ENCODE measurements at regions not wholly inside any gene's neighbourhood (a gene's known extent, or its start where the extent isn't known, plus 50 kb on each side); places are given as distances from the start of the nearest gene placed in this dataset.

- Histone ChIP-seq H3K4me3 (ENCODE audit: low read length) (no peak overlapping the region), H3K4me1 (ENCODE audit: control insufficient read depth, insufficient read depth, low read length) (peaks cover 2% of the 10 kb centered on the region), H3K36me3 (ENCODE audit: insufficient read depth, low read length) (no peaks in the 10 kb centered on the region), H3K9me3 (replicated peaks; ENCODE audit: low read length) (no peaks in the 10 kb centered on the region), H3K4me2 (ENCODE audit: low read length) (no peak overlapping the region), H3K27me3 (ENCODE audit: control insufficient read depth, insufficient read depth, low read length) (no peaks in the 10 kb centered on the region), H3K9ac (ENCODE audit: low read depth, low read length) (no peak overlapping the region)
Observed at GRCh38 chr1:218558271-218558810, 213.2 kb downstream of the TGFB2 start.

- Histone ChIP-seq H3K9me3 (replicated peaks; ENCODE audit: low read length) (no peaks in the 10 kb centered on the region), H3K9ac (ENCODE audit: low read depth, low read length) (no peak overlapping the region), H3K27me3 (ENCODE audit: control insufficient read depth, insufficient read depth, low read length) (no peaks in the 10 kb centered on the region), H3K4me3 (ENCODE audit: low read length) (no peak overlapping the region), H3K36me3 (ENCODE audit: insufficient read depth, low read length) (no peaks in the 10 kb centered on the region), H3K4me1 (ENCODE audit: control insufficient read depth, insufficient read depth, low read length) (peaks cover 12% of the 10 kb centered on the region), H3K4me2 (ENCODE audit: low read length) (no peak overlapping the region)
Observed at GRCh38 chr1:218565377-218565776, 220.2 kb downstream of the TGFB2 start.

- H3K4me2 ChIP-seq (ENCODE audit: low read length), result peak overlapping the region; percentile 0
- no peaks in the 10 kb centered on the region for H3K9me3 ChIP-seq (replicated peaks; ENCODE audit: low read length)
- H3K9ac ChIP-seq (ENCODE audit: low read depth, low read length), result no peak overlapping the region
- no peak overlapping the region for H3K4me3 ChIP-seq (ENCODE audit: low read length)
- peaks cover 12% of the 10 kb centered on the region for H3K4me1 ChIP-seq (ENCODE audit: control insufficient read depth, insufficient read depth, low read length)
- no peaks in the 10 kb centered on the region for H3K27me3 ChIP-seq (ENCODE audit: control insufficient read depth, insufficient read depth, low read length)
- H3K36me3 ChIP-seq (ENCODE audit: insufficient read depth, low read length), result no peaks in the 10 kb centered on the region
Observed at GRCh38 chr1:218568962-218569550, 223.9 kb downstream of the TGFB2 start.

- no peak overlapping the region for H3K4me3 ChIP-seq (ENCODE audit: low read length)
- H3K9ac ChIP-seq (ENCODE audit: low read depth, low read length), result no peak overlapping the region
- no peaks in the 10 kb centered on the region for H3K27me3 ChIP-seq (ENCODE audit: control insufficient read depth, insufficient read depth, low read length)
- no peaks in the 10 kb centered on the region for H3K9me3 ChIP-seq (replicated peaks; ENCODE audit: low read length)
- H3K4me2 ChIP-seq (ENCODE audit: low read length), result no peak overlapping the region
- H3K4me1 ChIP-seq (ENCODE audit: control insufficient read depth, insufficient read depth, low read length), result peaks cover 12% of the 10 kb centered on the region
- H3K36me3 ChIP-seq (ENCODE audit: insufficient read depth, low read length), result no peaks in the 10 kb centered on the region
Observed at GRCh38 chr1:218570456-218570855, 225.3 kb downstream of the TGFB2 start.

GRCh38 chr1:218571491-218571890 is 226.4 kb downstream of the TGFB2 start:
- H3K4me3 ChIP-seq (ENCODE audit: low read length), result no peak overlapping the region
- H3K9ac ChIP-seq (ENCODE audit: low read depth, low read length), result no peak overlapping the region
- H3K36me3 ChIP-seq (ENCODE audit: insufficient read depth, low read length), result no peaks in the 10 kb centered on the region
- H3K4me2 ChIP-seq (ENCODE audit: low read length), result no peak overlapping the region
- no peaks in the 10 kb centered on the region for H3K9me3 ChIP-seq (replicated peaks; ENCODE audit: low read length)
- H3K4me1 ChIP-seq (ENCODE audit: control insufficient read depth, insufficient read depth, low read length), result peaks cover 12% of the 10 kb centered on the region
- H3K27me3 ChIP-seq (ENCODE audit: control insufficient read depth, insufficient read depth, low read length), result no peaks in the 10 kb centered on the region

GRCh38 chr1:218572050-218572449 is 226.9 kb downstream of the TGFB2 start:
- H3K4me3 ChIP-seq (ENCODE audit: low read length), result no peak overlapping the region
- H3K4me2 ChIP-seq (ENCODE audit: low read length), result no peak overlapping the region
- peaks cover 12% of the 10 kb centered on the region for H3K4me1 ChIP-seq (ENCODE audit: control insufficient read depth, insufficient read depth, low read length)
- H3K27me3 ChIP-seq (ENCODE audit: control insufficient read depth, insufficient read depth, low read length), result no peaks in the 10 kb centered on the region
- no peak overlapping the region for H3K9ac ChIP-seq (ENCODE audit: low read depth, low read length)
- no peaks in the 10 kb centered on the region for H3K9me3 ChIP-seq (replicated peaks; ENCODE audit: low read length)
- H3K36me3 ChIP-seq (ENCODE audit: insufficient read depth, low read length), result no peaks in the 10 kb centered on the region

- no peak overlapping the region for H3K9ac ChIP-seq (ENCODE audit: low read depth, low read length)
- no peak overlapping the region for H3K4me2 ChIP-seq (ENCODE audit: low read length)
- H3K4me3 ChIP-seq (ENCODE audit: low read length), result no peak overlapping the region
- H3K9me3 ChIP-seq (replicated peaks; ENCODE audit: low read length), result no peaks in the 10 kb centered on the region
- H3K4me1 ChIP-seq (ENCODE audit: control insufficient read depth, insufficient read depth, low read length), result peaks cover 7% of the 10 kb centered on the region
- no peaks in the 10 kb centered on the region for H3K36me3 ChIP-seq (ENCODE audit: insufficient read depth, low read length)
- H3K27me3 ChIP-seq (ENCODE audit: control insufficient read depth, insufficient read depth, low read length), result no peaks in the 10 kb centered on the region
Observed at GRCh38 chr1:218573925-218574324, 228.8 kb downstream of the TGFB2 start.

GRCh38 chr1:218575079-218575478 is 229.9 kb downstream of the TGFB2 start:
- no peaks in the 10 kb centered on the region for H3K4me1 ChIP-seq (ENCODE audit: control insufficient read depth, insufficient read depth, low read length)
- H3K4me2 ChIP-seq (ENCODE audit: low read length), result no peak overlapping the region
- H3K9ac ChIP-seq (ENCODE audit: low read depth, low read length), result no peak overlapping the region
- no peaks in the 10 kb centered on the region for H3K9me3 ChIP-seq (replicated peaks; ENCODE audit: low read length)
- no peaks in the 10 kb centered on the region for H3K27me3 ChIP-seq (ENCODE audit: control insufficient read depth, insufficient read depth, low read length)
- no peak overlapping the region for H3K4me3 ChIP-seq (ENCODE audit: low read length)
- H3K36me3 ChIP-seq (ENCODE audit: insufficient read depth, low read length), result no peaks in the 10 kb centered on the region

GRCh38 chr1:218575856-218576255 is 230.7 kb downstream of the TGFB2 start:
- no peaks in the 10 kb centered on the region for H3K27me3 ChIP-seq (ENCODE audit: control insufficient read depth, insufficient read depth, low read length)
- no peaks in the 10 kb centered on the region for H3K36me3 ChIP-seq (ENCODE audit: insufficient read depth, low read length)
- no peak overlapping the region for H3K4me3 ChIP-seq (ENCODE audit: low read length)
- no peaks in the 10 kb centered on the region for H3K9me3 ChIP-seq (replicated peaks; ENCODE audit: low read length)
- H3K9ac ChIP-seq (ENCODE audit: low read depth, low read length), result no peak overlapping the region
- no peak overlapping the region for H3K4me2 ChIP-seq (ENCODE audit: low read length)
- H3K4me1 ChIP-seq (ENCODE audit: control insufficient read depth, insufficient read depth, low read length), result no peaks in the 10 kb centered on the region

- no peaks in the 10 kb centered on the region for H3K36me3 ChIP-seq (ENCODE audit: insufficient read depth, low read length)
- no peaks in the 10 kb centered on the region for H3K9me3 ChIP-seq (replicated peaks; ENCODE audit: low read length)
- H3K4me2 ChIP-seq (ENCODE audit: low read length), result no peak overlapping the region
- H3K4me3 ChIP-seq (ENCODE audit: low read length), result no peak overlapping the region
- H3K4me1 ChIP-seq (ENCODE audit: control insufficient read depth, insufficient read depth, low read length), result peaks cover 26% of the 10 kb centered on the region
- no peaks in the 10 kb centered on the region for H3K27me3 ChIP-seq (ENCODE audit: control insufficient read depth, insufficient read depth, low read length)
- no peak overlapping the region for H3K9ac ChIP-seq (ENCODE audit: low read depth, low read length)
Observed at GRCh38 chr1:218582646-218583045, 237.5 kb downstream of the TGFB2 start.

- H3K9ac ChIP-seq (ENCODE audit: low read depth, low read length), result no peak overlapping the region
- H3K27me3 ChIP-seq (ENCODE audit: control insufficient read depth, insufficient read depth, low read length), result no peaks in the 10 kb centered on the region
- H3K4me1 ChIP-seq (ENCODE audit: control insufficient read depth, insufficient read depth, low read length), result peaks cover 26% of the 10 kb centered on the region
- H3K36me3 ChIP-seq (ENCODE audit: insufficient read depth, low read length), result no peaks in the 10 kb centered on the region
- H3K4me2 ChIP-seq (ENCODE audit: low read length), result peak overlapping the region; percentile 64
- no peaks in the 10 kb centered on the region for H3K9me3 ChIP-seq (replicated peaks; ENCODE audit: low read length)
- no peak overlapping the region for H3K4me3 ChIP-seq (ENCODE audit: low read length)
Observed at GRCh38 chr1:218584418-218585155, 239.5 kb downstream of the TGFB2 start.
